Omental fat pad (tissue), 3 donors: ENCODE measurements at regions not wholly inside any gene's neighbourhood (a gene's known extent, or its start where the extent isn't known, plus 50 kb on each side); places are given as distances from the start of the nearest gene placed in this dataset.

Experiments used
- ATAC-seq: fragments of 150-250 bp; one replicate; pipeline ENCODE4 v1.9.1; 2016; ENCODE audit warnings: mild to moderate bottlenecking, moderate library complexity; ENCODE audit not compliant: low FRiP score
- DNase-seq: peaks from one replicate; pipeline ENCODE4 v3.0.0-alpha.2; 2019; ENCODE audit warnings: low spot score
- TF ChIP-seq, protein P1 (sequence below), 3 donors: fragments of 450-650 bp; IDR thresholded peaks; one replicate each; pipeline ENCODE4 v1.5.1; 2016 to 2017; ENCODE audit warnings: antibody characterized with exemption in 3 of 3, mild to moderate bottlenecking in 3 of 3, moderate library complexity in 2 of 3

DNA sequence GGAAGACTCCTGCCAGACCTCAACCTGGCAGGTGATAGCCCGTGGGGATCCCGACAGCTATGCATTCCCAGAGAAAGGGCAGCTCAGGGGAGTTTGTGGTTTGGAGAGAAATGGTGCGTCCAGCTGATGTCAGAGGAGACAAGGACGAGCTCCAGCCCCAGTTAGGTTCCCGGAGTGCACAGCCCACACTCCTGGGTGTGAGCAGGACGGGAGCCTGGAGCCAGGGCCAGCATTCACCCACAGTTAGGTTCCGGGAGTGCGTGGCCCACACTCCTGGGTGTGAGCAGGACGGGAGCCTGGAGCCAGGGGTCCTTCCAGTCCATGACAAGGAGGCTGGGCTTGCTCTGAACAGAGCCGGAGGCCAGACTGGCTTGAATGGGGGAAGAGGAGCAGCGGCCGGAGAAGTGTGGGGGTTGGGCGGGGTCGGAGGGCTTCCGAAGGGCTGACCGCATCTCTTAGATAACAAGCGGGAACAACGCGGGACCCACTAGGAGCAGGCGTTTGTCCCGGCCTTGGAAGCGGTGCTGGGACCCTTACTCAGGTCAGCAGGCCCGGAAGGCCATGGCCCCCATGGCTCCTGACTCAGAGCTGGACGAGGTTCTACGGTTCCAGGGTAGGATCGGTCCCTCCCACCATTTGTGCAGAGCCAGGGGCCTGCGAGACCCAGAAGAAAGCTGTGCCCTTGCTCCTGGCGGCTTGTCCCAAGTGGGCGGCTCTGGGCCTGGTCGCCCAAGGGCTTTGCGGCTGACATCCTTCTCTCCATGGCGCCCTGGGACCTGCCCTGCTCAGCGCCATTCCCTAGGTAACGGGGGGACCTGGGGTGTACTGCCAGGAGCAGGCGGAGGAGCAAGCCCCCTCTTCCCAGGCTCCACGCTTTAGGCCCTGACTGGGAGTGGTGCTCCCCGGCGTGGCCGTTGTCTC, 185.6 kb downstream of the RTP5 start:
- TF ChIP-seq, protein P1, sequence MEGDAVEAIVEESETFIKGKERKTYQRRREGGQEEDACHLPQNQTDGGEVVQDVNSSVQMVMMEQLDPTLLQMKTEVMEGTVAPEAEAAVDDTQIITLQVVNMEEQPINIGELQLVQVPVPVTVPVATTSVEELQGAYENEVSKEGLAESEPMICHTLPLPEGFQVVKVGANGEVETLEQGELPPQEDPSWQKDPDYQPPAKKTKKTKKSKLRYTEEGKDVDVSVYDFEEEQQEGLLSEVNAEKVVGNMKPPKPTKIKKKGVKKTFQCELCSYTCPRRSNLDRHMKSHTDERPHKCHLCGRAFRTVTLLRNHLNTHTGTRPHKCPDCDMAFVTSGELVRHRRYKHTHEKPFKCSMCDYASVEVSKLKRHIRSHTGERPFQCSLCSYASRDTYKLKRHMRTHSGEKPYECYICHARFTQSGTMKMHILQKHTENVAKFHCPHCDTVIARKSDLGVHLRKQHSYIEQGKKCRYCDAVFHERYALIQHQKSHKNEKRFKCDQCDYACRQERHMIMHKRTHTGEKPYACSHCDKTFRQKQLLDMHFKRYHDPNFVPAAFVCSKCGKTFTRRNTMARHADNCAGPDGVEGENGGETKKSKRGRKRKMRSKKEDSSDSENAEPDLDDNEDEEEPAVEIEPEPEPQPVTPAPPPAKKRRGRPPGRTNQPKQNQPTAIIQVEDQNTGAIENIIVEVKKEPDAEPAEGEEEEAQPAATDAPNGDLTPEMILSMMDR (IDR thresholded peaks at IDR 0.05), result no peak
- ATAC-seq (no peak), DNase-seq (no peak)

DNA sequence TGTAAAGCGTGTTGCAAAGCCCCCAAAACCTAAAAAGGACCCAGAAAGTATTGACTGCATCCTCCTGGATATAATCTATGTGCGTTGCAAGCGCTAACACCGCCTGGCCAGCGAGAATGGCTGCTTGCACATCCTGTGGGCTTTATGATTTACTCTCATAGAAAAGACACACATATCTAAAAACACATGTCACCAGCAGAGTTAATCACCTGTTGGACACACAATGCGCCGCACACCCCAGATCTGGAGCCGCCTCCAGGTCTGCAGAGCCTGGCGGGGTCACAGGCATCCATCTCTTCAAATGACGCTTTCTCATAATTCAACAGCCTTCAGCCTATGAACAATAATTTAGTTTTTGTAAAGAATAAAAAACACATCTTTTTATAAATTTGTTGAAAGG, 186.5 kb downstream of the RTP5 start:
- TF ChIP-seq, protein P1 (IDR thresholded peaks at IDR 0.05), result no peak
- DNase-seq, result no peak
- ATAC-seq, result no peak

DNA sequence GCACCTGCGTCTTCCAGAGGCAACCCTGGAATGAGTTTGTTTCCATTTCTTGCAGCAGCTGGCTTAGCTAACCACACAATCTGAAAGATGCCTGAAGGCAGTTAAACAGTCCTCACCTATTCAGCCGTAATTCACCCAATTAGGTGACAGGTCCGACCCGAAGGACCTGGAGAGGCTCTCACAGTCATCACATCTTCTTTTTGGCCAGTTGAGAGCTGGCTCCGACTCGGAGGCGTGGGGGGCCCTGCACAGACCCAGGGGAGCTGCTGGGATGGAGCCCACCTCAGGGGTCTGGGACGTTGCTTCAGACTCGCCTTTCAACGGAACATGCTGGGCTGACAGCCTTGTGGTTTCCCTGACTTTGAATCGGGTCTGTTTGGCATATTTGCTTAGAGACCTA, 187.3 kb downstream of the RTP5 start:
- TF ChIP-seq, protein P1 (IDR thresholded peaks at IDR 0.05), result no peak
- ATAC-seq (no peak), DNase-seq (no peak)

DNA sequence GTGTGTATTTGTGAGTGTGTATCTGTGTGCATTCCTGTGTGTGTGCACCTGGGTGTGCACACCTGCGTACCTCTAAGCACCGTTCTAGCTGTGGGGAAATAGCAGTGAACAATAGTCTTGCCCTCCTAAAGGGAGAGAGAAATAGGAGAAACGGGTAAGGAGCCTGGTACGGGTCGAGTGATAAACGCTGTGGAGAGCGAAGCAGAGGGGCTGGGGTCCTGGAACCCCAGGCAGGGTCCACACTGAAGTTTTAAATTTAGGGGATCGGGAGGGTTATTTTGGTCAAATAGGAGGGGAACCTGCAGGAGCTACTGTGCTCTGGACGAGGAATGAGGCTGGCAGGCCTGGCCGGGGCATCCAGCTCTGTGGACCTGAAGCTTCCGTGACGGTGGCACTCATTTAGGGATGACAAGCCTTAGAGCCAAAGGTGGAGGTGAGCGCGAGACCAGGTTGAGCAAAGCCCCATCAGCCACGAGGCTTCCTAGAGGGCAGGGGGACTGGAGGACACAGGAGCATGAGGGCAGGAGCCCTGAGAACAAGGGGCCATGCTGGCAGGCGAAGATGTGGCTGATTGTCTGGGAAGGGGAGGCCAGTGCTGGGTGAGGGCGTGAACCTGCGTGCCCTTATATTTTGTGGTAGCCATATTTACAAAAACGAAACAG, 188.0 kb downstream of the RTP5 start:
- DNase-seq (no peak), ATAC-seq (no peak)
- TF ChIP-seq, protein P1 (IDR thresholded peaks at IDR 0.05), result no peak

DNA sequence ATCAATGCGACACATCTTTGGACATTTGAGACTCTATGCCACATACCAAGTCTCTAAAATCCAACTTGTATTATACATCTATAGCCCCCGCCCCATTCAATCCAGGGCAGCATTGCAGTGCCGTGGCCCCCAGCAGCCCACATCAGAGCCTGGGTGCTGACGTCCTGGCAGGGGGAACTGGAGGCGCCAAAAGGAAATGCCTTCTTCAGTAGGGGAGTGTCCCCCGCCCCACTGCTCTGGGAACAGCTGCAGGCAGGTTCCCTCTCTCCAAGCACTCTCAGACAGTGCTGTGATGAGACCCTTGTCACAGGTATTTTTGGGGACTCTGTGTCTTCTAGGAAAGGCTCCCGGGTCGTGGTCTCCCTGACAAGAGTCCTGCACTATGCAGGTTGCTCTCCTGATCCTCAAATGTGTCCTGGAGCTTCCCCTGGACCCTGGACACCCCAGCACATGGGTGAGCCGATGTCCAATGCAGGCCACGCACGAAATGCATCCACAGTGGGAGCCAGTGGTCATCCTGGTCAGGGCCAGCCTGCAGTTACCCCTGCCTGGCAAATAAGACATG, 188.7 kb downstream of the RTP5 start:
- DNase-seq (no peak), ATAC-seq (no peak)
- TF ChIP-seq, protein P1 (IDR thresholded peaks at IDR 0.05), result no peak

DNA sequence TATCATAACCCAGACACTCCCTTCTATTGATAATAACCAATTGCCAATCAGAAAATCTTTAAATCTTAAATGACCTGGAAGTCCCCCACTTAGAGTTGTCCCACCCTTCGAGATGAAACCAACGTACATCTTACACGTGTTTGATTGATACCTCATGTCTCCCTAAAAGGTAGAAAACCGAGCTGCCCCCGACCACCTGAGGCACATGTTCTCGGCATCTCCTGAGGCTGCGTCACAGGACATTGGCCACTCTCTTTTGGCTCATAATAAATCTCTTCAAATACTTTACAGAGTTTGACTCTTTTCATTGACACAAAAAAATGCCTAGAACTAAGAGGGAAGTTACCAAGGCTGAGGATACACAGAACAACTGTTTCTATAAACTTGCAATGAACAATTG, 190.0 kb downstream of the RTP5 start:
- no peak for ATAC-seq
- TF ChIP-seq, protein P1 (IDR thresholded peaks at IDR 0.05), result no peak
- DNase-seq, result no peak
